ENCODE measurements at regions not wholly inside any gene's neighbourhood (a gene's known extent, or its start where the extent isn't known, plus 50 kb on each side); places are given as distances from the start of the nearest gene placed in this dataset.

GRCh38 chr3:67884345-67884744 lies 229.9 kb upstream of the SUCLG2 start:
- DNase-seq: no peak
- 89% methylated on average over 1 of the region's 1 CpG; no CpG with 5 or more reads in 1 of the 2 experiments for WGBS, 2 experiments (ENCODE audit: insufficient coverage in 1 of 2, insufficient read length in 1 of 2)
- Mint-ChIP-seq H3K27me3 (ENCODE audit: insufficient read depth) (no peaks in the 10 kb centered on the region), H3K4me1 (no peaks in the 10 kb centered on the region), H3K27ac (no peak overlapping the region), H3K36me3 (ENCODE audit: low read depth) (no peaks in the 10 kb centered on the region), H3K4me3 (no peak overlapping the region), H3K9me3 (peaks cover 10% of the 10 kb centered on the region)
- no peaks in the 10 kb centered on the region for H3K4me1 ChIP-seq (ENCODE audit: control insufficient read depth, insufficient read depth, low read length)
- H3K4me3 ChIP-seq (ENCODE audit: low read length): no peak overlapping the region
- TF ChIP-seq, protein P1, sequence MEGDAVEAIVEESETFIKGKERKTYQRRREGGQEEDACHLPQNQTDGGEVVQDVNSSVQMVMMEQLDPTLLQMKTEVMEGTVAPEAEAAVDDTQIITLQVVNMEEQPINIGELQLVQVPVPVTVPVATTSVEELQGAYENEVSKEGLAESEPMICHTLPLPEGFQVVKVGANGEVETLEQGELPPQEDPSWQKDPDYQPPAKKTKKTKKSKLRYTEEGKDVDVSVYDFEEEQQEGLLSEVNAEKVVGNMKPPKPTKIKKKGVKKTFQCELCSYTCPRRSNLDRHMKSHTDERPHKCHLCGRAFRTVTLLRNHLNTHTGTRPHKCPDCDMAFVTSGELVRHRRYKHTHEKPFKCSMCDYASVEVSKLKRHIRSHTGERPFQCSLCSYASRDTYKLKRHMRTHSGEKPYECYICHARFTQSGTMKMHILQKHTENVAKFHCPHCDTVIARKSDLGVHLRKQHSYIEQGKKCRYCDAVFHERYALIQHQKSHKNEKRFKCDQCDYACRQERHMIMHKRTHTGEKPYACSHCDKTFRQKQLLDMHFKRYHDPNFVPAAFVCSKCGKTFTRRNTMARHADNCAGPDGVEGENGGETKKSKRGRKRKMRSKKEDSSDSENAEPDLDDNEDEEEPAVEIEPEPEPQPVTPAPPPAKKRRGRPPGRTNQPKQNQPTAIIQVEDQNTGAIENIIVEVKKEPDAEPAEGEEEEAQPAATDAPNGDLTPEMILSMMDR (conservative IDR thresholded peaks at IDR 0.05): no peak
- no peak overlapping the region for H3K27ac ChIP-seq (ENCODE audit: low read depth, low read length)
- H3K9me3 ChIP-seq (ENCODE audit: control insufficient read depth, low read length): no peaks in the 10 kb centered on the region
- H3K27me3 ChIP-seq (ENCODE audit: control insufficient read depth, insufficient read depth, low read length, poor library complexity, severe bottlenecking): no peaks in the 10 kb centered on the region
- no peaks in the 10 kb centered on the region for H3K36me3 ChIP-seq (ENCODE audit: control insufficient read depth, insufficient read depth, low read length)
- H3K9ac ChIP-seq (ENCODE audit: extremely low read depth, low read length, poor library complexity, severe bottlenecking): no peak overlapping the region

GRCh38 chr3:67883766-67884165 lies 229.4 kb upstream of the SUCLG2 start:
- Histone ChIP-seq H3K9me3 (ENCODE audit: control insufficient read depth, low read length) (no peaks in the 10 kb centered on the region), H3K27ac (ENCODE audit: low read depth, low read length) (no peak overlapping the region), H3K4me3 (ENCODE audit: low read length) (no peak overlapping the region), H3K4me1 (ENCODE audit: control insufficient read depth, insufficient read depth, low read length) (no peaks in the 10 kb centered on the region), H3K9ac (ENCODE audit: extremely low read depth, low read length, poor library complexity, severe bottlenecking) (no peak overlapping the region), H3K36me3 (ENCODE audit: control insufficient read depth, insufficient read depth, low read length) (no peaks in the 10 kb centered on the region), H3K27me3 (ENCODE audit: control insufficient read depth, insufficient read depth, low read length, poor library complexity, severe bottlenecking) (no peaks in the 10 kb centered on the region)
- Mint-ChIP-seq H3K27me3 (ENCODE audit: insufficient read depth) (no peaks in the 10 kb centered on the region), H3K9me3 (peaks cover 10% of the 10 kb centered on the region), H3K4me3 (no peak overlapping the region), H3K27ac (no peak overlapping the region), H3K4me1 (no peaks in the 10 kb centered on the region), H3K36me3 (ENCODE audit: low read depth) (no peaks in the 10 kb centered on the region)
- TF ChIP-seq, protein P1 (conservative IDR thresholded peaks at IDR 0.05): no peak
- WGBS, 2 experiments (ENCODE audit: insufficient coverage in 1 of 2, insufficient read length in 1 of 2): 80 to 95% methylated on average over 1 to 2 of the region's 2 CpGs
- DNase-seq: no peak

- DNase-seq: no peak
- no peak overlapping the region for H3K27ac ChIP-seq (ENCODE audit: low read depth, low read length)
- H3K36me3 ChIP-seq (ENCODE audit: control insufficient read depth, insufficient read depth, low read length): no peaks in the 10 kb centered on the region
- H3K4me1 Mint-ChIP-seq: no peaks in the 10 kb centered on the region
- peaks cover 4% of the 10 kb centered on the region for H3K9me3 Mint-ChIP-seq
- H3K36me3 Mint-ChIP-seq (ENCODE audit: low read depth): no peaks in the 10 kb centered on the region
- WGBS, 2 experiments (ENCODE audit: insufficient coverage in 1 of 2, insufficient read length in 1 of 2): 91 to 94% methylated on average over 4 to 5 of the region's 5 CpGs
- no peaks in the 10 kb centered on the region for H3K4me1 ChIP-seq (ENCODE audit: control insufficient read depth, insufficient read depth, low read length)
- H3K27me3 Mint-ChIP-seq (ENCODE audit: insufficient read depth): no peaks in the 10 kb centered on the region
- H3K27ac Mint-ChIP-seq: no peak overlapping the region
- H3K27me3 ChIP-seq (ENCODE audit: control insufficient read depth, insufficient read depth, low read length, poor library complexity, severe bottlenecking): no peaks in the 10 kb centered on the region
- no peaks in the 10 kb centered on the region for H3K9me3 ChIP-seq (ENCODE audit: control insufficient read depth, low read length)
- H3K4me3 ChIP-seq (ENCODE audit: low read length): no peak overlapping the region
- TF ChIP-seq, protein P1 (conservative IDR thresholded peaks at IDR 0.05): no peak
- H3K4me3 Mint-ChIP-seq: no peak overlapping the region
- H3K9ac ChIP-seq (ENCODE audit: extremely low read depth, low read length, poor library complexity, severe bottlenecking): no peak overlapping the region
Measured at GRCh38 chr3:67882981-67883380, 228.6 kb upstream of the SUCLG2 start.

Measured in endodermal cell (in vitro differentiated cells).